GM19240 (cell line): ENCODE measurements at regions not wholly inside any gene's neighbourhood (a gene's known extent, or its start where the extent isn't known, plus 50 kb on each side); places are given as distances from the start of the nearest gene placed in this dataset.
"Not testable (repeated sequence)": the region's sequence is repeated elsewhere in the genome, so short reads cannot be mapped to it uniquely, and the experiment has no call there.

Source experiments
- DNase-seq: peaks from one replicate; pipeline ENCODE4 v3.0.0; 2011; ENCODE audit warnings: low spot score; ENCODE audit not compliant: insufficient read length

DNA sequence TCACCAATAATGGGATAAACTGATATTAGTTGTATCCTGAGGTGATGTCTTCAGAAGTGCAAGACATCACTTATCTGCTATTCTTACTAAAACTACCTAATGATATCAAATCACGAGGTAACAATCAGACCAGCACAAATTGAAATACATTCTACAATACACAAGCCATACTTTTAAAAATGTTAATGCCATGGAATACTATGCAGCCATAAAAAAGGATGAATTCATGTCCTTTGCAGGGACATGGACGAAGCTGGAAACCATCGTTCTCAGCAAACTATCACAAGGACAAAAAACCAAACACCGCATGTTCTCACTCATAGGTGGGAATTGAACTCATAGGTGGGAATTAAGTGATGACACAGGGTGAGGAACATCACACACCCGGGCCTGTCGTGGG is 129.3 kb downstream of the SST start:
- DNase-seq: no peak

DNA sequence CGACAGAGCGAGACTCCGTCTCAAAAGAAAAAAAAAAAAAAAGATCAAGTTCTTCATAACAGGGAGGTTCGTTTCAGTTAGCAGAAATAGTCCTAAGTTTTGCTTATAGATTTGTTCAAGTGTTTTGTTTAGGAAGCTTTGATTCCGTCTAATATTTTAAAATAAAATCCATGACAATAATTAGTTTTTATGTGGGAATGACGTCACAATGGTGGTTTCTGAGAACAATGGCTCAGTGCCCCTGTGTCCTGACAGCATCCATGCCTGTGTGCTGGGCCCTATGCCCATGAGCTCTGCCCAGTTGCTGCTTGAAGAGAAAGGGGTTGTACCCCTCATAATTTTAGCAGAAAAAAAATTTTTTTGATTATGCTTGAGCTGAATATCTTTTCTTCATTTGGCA is 134.0 kb downstream of the SST start:
- DNase-seq: no peak

DNA sequence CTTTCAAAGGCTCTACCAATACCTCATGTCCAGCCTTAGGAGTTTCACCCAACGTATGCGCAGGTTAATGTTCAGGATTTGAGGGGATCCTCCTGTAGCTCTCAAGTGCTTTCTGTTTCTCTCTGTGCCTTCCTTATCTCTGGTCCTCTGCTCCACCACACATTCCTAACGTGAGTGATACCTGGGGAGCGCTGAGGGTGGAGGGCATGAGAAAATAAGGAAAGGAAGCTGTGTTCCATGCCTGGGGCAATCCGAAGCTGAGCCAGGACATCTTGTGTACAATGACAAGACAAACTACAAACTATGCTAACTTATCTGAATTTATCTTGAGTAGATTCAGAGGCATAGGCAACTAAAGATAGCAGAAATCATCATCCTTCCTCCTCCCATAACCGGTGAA is 136.4 kb downstream of the SST start:
- DNase-seq: no peak

DNA sequence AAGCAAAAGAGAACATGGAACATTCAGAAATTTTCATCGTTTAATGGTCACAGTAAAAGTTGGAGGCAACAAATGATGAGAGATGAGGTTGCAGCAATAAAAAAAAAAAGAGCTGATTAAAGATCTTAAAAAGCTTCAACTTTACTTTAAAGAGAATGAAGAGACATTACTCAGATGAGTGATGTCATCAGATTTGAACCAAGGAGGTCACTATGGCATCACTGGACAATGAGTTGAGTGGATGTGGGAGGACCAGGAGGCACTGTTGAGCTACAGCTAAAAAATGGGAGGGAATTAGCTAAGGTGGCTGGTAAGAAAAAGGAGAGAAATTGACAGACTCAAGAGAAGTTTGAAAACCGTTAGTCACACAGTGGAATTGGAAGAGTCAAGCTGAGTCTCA is 138.4 kb downstream of the SST start:
- no peak for DNase-seq

DNA sequence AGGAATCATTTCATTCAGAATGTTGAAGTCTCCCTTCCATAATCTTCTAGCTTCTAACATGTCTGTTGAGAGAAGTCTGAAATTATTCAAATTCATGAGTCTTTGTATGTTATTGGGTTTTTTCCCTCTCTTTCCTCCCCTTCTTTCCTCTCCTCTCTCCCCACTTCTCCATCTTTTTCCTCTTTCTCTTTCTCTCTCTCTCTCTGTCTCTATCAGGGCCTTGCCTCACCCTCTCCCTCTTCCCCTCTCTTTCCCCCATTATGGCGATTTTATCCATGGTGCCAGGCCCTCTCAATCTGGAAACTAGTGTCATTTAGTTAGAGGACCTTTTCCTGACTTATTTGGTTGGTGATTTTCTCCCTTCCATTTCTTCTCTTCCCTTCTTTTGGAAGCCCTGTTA is 147.3 kb downstream of the SST start:
- DNase-seq: no peak

DNA sequence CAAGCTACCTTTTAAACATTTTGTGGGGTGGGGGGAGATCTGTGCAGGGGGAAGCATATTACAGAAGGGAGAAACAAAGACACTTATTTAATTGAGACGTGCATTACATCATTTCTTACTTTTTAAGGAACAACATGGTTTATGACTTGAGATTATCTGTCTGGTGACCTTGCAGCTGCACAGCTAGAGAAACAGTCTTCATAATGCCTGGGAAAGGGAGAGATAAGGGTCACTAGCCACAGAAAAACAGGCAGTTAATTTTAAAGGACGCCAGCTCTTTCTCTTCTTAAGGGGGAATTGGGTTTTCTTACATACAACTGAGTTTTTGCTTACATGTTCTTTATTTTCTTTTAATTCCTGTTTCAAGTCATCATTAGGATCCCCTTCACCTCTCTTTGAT is 147.9 kb downstream of the SST start:
- DNase-seq: no peak

DNA sequence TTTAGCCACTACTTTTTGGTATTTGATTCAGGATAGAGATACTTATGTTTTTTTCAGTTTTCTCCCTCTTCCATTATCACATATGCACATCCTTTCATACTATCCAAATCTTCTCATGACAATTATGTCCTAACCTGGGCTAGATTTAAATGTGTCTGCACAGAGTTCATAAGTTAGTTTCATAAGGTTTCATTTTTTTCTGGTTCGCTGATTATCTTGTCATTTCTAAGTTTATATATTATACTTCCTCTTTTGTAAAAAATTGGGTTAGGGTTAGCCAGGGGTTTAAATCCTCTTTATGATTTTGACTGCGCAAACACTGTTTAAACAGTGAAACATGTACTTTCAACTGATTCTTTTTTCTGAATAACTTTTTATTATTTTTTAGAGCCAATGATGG is 148.6 kb downstream of the SST start:
- DNase-seq: no peak

DNA sequence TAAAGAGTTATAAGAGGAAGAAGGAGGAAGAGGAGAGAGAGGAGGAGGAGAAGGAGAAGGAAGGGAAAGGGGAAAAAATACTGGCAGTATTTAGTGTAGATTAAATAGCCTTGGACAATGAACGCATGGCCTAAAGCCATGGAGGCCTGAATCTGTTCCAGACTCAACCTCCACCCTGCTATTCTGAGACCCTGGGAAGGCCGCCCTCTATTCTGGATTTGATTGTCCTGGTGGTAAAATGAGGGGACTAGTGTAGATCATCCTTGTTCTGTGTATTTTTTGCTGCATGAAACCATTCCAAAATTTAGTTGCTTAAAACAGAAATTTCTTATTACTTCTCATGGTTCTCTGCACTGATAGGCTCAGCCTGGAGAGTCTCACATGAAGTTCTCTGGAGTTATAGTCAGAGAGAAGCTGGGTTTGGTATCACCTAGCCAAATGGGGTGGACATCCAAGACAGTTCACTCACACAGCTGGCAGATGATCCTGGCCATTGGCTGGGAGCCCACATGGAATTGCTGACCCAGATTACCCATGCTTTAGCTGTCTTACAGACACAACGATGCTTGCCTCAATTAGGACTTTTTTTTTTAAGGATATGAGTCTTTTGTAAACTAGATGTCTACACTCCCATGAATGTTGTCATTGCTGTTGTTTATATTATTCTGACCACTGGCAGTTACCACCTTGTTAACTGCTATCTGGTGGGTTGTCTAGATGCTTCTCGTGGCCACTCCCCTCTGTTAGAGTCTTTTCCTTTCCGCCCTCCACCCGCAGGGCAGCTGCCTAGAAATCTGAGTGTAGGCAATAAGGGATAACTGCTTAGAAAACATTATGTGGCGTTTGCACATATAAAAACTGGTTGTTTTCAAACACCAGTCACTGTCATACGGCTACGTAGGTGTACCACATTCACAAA is 149.9 kb downstream of the SST start:
- no peak for DNase-seq

DNA sequence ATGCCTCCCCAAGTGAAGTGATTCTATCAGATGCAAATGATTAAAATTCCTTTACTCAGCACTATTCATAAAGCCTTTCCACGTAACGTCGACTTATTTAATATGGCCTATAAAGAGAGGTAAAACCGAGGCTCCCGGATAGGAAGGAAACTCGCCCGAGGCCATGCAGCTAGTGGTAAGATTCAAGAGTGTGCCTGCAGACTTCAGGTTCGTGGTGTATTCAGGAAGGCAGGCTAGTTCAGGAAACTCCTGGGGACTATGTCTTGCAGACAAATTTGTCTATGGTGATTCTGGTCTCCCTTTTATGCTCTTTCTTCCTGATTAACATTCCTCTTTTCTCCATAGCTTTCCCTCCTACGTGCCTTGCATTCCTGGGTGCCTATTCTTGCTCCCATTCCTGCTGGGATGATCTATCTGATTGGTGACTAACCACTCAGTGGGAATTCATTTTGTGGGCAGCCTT is 150.7 kb downstream of the SST start:
- DNase-seq: no peak

DNA sequence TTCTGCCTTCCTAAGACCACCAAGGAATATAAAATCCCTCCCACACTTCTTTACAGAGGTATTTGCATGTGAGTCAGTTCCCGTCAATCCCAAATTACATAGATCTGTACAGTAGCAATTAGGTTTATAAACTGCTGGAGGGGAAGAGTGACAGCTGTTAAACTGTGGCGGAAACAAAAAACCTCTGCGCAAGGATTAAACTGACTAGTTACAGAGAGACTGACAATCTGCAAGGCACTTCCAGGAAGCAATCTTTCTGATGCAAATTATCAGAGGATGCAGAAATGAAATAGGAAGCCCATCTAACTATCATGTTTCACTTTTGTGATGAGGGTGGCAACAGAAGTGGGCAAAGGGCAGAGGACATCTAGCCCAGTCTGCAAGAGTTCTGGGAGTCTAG is 150.4 kb downstream of the RTP4 start:
- no peak for DNase-seq

DNA sequence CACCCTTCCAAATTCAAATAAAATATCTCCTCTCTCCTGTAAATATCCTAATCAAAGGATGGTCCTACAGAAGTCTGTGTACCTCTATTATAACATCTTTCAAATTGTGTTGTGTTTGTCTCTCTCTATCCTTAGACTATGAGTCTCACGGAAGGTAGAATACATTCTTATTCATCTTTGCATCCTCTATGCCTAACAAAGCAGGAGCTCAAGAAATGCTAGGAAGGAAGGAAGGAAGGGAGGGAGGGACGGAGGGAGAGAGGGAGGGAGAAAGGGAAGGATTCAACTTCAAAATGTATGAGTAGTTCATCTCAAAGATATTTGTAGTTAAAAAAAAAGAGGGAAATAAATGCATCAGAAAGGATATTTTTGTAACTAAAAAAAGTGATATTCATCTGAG is 150.0 kb downstream of the RTP4 start:
- no peak for DNase-seq

DNA sequence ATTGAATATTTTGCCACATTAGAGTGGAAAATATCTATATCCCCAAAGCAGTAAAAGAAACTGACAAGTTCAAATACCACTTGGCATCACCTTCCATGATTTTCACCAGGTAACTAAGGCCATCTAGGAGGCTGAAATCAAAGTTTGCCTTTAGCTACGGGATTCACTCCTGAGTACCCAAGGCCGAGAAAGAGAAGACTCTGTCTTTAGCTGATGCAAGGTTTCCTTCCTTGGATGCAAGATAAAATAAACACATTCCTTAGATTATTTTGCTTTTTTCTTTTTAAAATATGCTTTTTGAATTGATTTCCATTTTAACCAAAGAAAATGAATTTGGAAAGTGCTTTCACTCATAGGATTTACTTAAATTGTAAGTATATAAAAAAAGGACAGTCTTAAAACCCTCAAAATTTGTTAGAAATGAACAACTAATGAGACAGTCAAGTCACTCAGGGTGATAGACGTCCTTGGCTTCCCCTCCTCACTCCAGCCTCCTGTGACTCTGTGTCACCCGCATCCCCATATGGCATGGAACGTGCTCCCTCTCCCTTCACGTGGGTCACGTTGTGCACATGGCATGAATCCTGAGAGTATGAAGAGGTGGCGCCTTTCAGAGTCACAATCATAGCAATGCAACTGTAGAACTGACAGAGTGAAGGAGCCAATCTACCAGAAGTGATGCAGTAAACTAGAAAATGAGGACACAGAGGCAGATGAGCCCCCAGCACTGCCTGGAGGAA is 148.4 kb downstream of the RTP4 start:
- no peak for DNase-seq

DNA sequence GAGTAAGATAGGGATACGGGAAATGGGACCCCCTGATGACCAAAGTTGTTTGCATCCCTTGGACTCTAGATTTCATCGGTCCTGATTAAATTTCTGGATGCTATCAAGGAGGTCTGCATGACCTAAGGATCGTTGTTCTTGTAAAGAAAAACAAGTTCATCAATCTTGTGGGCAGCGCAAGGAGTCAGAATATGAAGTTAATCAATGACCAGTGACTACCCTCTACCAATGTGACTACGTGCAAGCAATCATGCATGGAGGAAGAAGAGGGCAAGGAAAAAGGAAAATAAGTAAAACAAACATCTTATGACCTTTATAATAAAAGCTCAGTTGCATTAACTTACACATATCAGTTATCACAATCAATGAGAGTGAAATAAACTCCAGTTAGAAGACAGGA is 139.7 kb downstream of the RTP4 start:
- DNase-seq: no peak

DNA sequence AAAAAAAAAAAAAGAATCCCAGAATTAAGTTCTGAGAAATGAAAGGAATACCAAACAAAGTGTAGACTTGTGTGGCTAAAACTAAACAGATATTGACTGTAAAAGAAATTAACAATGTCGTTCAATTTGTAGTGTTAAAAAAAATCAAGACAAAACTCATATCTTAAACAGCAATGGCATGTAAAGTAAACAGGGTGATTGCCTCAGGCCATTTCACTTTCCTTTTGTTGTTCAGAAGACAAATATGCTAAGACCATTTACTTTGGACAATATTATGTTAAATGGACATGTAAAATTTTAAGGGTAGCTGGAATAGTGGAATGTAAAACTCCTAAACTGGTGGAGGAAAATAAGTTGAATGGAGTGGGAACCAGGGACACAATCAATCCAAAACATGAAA is 139.1 kb downstream of the RTP4 start:
- no peak for DNase-seq

DNA sequence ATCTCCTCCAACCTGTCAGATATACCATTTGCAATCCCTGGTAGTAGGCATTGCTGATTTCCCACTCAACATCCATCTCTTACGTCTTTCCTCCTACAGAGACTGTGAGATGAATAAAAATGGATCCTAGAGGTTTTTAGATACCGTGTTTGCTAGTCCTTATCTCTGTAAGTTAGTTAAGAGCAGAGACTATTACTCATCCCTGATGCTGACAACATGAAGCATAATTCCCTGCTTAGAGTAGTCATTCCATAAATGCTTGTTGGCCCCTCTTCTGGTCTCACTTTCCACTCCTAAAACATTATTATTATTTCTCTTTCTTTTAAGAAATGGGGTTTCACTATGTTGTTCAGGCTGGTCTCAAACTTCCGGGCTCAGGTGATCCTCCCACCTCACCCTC is 136.2 kb downstream of the RTP4 start:
- no peak for DNase-seq

DNA sequence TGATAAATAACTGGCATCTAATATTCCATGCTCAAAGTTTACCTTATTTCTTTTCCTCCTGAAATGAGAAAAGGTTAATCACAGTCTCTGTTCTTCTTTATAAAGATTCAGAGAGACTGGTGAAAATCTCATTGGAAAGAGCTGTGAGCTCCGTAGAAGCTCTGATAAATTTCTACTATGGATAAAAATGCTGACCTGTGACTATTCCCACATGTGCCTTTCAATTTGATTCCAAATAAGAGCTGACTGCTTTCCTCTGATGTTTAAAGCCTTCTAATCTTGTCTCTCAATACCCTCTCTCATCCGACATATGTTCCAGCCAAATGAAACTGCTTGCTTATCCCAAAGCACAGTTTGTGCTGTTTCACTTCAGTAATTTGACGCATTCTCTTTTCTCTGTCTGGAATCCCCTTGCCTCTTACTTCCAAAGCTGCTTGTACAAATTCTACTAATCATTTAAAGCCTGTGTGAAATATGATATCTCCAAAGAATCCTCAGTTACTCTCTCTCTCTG is 130.1 kb downstream of the RTP4 start:
- no peak for DNase-seq

DNA sequence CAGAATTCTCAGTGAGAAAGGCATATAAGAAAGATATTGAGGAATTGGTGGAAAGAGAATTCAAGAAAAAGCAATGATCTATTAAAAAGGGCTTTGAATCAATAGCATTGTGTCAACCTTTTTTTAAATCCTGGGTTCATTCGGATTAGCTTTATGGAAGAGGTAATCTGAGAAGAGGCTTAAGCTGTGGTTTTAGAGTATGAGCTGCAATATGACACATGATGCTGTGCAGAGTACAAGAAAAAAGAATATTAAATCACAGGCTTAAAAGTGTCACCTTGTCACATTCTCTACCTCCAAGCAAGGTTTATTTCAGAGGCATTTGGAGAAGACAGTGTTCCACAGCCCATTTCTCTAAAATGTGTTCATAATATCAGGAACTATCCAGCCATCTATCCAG is 128.9 kb downstream of the RTP4 start:
- no peak for DNase-seq

DNA sequence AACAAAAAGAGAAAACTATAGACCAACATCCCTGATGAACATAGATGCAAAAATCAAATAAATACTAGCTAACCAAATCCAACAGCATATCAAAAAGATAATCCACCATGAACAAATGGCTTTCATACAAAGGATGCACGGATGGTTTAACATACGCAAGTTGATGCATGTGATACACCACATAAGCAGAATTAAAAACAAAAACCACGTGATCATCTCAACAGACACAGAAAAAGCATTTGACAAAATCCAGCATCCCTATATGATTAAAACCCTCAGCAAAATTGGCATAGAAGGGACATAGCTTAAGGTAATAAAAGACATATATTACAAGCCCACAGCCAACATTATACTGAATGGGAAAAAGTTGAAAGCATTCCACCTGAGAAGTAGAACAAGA is 125.9 kb downstream of the RTP4 start:
- not testable (repeated sequence) for DNase-seq

DNA sequence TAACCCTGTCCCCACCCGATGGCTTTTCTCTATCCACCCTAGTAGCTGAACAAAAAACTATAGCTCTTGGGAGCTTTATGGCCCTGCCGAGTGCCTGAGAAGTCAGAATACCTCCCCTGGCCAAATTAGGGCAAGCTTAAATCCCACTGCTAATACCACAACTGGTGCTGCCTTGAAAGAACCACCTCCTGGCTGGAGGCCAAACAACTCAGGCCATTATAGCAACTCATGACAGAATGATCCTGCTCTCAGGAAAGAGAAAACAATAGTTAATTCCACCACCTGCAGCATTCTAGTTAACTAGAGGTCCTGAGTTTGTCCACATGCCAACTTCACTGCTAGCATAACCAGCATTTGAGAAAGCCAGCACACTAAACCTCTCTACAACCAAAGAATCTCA is 123.2 kb downstream of the RTP4 start:
- no peak for DNase-seq

DNA sequence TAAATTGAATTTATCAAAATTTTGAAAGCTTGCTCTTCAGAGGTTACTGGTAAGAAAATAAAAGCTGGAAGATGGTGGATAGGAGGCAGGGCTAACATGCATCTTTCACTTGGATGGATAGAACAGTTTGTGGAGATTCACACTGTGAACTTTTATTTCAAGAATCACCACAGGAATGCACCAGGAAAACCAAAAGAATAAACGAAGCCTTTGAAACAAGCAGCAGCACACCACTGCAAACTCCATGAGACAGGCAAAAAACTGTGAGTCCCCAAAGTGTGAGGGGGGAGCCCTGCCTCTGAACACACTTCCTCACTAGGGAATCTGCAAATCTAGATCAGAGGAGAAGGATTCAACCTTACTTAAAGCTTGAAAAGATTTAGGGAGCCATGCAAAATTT is 122.2 kb downstream of the RTP4 start:
- no peak for DNase-seq

DNA sequence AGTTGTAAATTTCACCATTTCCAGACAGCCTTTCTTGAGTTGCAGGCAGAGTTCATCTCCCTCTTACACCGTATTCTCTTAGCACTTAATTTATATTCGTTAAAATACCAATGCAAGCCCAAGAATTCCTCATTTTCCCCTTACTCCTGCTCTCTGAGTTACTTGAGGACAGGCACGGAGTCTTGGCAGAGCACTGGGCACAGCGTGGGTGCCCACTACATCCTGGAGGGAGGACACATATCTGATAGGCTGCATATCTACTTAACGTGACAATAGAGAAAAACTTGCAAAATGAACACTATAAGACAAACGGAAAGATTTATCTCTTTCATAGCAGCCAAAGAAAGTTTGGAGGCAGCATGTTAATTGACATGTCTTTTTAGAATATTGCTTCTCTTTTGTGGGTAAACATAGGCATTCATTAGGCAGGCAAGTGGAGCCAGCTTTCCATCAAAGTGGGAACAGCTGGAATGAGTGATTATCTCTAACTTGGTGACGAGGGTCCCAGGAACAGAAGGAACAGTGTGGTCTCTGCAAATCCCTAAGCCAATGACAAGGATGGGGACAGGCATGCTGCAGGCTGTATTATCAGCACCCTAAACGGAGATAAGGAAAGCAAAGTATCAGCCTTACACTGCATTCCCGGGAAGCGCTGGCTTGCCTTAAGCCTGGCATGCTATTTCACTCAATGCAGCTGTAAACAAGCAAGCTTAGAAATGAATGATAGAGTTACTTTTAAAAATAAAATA is 116.5 kb downstream of the RTP4 start:
- no peak for DNase-seq

DNA sequence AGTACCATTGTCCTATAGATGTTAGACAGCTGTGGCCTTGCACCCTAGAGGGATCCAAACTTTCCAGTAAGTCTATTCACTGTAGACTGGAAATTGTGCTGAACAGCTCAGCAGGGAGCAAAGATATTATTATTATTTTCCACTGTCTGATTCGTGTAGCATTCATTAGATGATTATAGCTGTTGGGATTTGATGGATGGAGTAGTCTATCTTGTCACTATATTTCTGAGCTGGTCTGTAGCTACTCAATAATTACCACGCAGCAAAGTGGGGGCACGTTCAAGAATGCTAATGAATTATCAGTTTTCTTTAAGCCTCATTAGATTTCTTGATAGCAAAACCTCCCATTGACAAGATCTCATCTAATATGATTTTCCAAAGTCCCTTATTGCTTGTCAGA is 113.2 kb downstream of the RTP4 start:
- no peak for DNase-seq
